NCI-H82 treated with DMSO at 0.1 percent for 48 hours (cell line): ENCODE measurements at regions not wholly inside any gene's neighbourhood (a gene's known extent, or its start where the extent isn't known, plus 50 kb on each side); places are given as distances from the start of the nearest gene placed in this dataset.

ENCODE experiments used
- DNase-seq: peaks from one replicate; lab custom pipeline; 2025; ENCODE audit not compliant: unreplicated experiment; lab: John Stamatoyannopoulos, UW

DNA sequence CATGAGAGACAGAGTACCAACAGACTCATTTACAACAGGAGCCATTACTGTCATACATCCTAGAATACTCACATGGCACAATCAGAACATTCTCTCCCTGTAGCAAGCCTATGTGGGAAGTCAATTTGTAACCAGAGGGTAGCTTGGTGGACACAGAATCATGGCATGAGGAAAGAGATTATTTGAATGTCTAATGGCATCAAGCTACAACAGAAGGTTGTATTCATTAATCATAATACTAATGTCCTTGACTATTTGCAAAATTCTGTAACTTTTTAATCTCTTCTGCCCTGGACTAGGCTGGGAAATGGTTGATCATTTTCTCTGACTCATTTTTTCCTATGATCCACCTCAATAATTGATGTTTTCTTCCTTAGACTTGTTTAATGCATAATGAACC lies 345.2 kb upstream of the IL12A start:
- no peak for DNase-seq

DNA sequence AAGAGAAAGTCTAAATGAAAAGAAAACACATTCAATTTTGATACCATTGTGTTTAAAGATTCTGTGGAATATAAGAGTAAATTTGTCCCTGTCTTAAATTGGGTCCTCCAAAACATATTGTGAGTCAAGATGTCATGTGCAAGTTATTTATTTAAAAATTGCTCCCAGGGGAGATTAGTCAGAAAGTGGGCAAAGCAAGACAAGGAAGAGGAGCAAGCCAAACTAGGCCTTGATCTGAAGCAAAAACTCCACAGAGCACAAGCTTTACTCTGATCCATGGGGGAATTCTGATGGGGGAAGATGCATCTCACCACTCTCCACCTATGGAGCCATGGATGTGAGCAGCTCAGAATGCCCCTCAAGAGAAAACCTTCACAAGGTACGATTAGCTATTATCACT lies 342.8 kb upstream of the IL12A start:
- no peak for DNase-seq

DNA sequence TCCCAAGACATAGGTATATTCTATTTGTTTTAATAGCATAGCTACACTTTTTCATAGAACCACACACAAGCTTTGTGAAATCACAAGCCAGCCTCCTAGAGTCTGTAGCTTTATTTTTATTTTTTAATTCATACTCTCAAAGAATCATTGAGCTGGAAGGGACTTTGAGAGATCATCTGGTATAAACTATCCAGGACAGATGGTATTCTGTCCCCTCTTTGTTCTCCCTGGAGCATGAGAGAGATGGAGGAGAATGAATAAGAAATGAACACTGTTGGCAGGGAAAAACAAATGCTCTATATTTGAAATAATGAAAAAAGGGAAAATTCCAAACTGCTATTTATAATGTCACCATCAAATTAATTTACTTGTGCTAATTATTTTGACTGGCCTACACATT lies 338.7 kb upstream of the IL12A start:
- no peak for DNase-seq

DNA sequence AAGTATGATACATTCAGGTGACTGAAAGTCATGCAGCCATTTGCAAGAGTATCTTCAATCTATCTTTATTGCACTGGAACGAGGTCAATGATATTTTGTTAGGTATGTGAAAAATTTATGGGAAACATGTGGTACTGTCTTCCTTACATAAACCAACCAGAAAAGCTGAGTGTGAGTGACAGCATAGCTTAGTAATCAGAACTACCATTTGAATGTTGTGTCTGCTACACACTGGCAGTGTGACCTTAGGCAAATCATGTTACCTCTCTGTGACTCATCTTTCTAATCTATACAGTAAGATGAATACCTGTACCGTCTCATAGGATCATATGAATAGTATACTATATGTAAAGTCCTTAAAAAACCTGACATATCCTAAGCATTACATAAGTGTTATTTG lies 337.9 kb upstream of the IL12A start:
- DNase-seq: no peak

DNA sequence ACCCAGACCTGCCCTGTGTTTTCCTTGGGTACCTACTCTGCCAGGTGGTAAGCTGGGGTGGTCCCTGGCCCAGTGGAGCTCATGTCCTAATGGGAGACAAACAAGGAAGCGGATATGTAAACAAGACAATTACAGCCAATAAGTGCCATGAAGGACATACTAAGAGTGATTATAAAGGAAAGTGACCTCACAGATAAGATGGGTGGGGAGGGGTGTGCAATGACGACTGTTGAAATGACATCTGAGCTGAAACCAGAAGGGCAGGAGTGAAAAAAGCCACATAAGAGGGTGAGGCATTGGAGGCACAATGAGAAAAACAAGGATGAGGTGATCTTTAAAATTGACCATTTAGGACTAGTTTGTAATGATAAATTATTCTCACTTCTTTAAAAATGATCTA lies 336.2 kb upstream of the IL12A start:
- DNase-seq: no peak

DNA sequence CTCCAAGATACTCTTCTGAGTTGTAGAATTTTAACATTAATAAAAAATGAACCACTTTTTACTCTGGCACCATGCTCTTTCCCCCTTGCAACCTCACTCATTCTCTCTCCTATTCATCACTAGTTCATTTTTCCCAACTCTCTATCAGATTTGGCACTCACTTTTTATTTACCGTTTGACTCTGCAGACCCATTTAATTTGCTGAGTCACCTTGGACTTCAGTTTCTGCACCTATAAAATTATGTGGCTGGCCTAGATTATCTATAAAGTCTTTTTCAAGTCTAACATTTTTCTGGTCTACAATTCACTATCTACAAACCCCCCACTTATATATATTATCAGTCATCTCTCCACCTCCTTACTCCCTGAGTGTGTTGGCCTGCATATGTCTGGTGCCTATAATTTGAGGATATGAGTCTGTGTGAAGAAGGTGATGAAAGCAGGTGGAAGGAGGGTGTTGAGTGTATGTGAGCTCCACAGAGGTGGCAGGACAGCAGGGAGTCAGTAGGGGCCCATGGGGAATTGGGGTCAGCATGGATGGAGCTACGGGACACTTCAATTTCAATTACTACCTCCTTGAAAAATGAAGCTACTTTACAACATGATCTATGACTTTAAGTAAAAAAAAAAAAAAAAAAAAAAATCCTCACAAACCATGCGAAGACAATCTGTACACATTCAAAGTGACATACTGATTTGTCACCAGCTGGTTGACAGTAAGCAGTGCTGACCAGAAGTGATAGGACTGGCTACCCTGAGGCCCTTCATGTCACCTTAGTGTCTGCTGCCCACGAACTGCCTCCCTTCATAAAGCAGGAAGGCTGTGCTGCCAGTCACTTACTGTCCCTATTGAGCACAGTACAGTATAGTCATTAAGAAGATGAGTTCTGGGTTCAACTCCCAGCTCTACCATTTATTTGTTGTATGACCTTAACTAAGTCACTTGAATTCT lies 334.2 kb upstream of the IL12A start:
- no peak for DNase-seq

DNA sequence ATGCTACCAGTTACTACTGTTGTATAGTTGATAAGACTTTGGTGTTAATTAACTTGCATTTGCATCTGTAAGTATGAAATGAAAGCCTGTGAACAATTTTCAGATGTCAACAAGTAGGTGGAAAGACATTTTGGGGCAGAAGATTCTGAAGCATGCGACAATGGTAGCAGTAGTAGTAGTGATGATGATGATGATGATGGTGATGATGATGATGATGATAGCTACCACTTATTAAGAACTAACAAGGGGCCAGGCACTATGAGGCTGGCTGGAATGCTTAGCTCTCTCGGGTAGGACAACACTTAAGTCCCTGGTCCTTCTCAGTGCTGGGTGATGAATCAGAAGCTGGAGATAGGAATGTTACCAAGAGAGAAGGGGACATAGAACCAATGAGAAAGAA lies 333.4 kb upstream of the IL12A start:
- DNase-seq: no peak

DNA sequence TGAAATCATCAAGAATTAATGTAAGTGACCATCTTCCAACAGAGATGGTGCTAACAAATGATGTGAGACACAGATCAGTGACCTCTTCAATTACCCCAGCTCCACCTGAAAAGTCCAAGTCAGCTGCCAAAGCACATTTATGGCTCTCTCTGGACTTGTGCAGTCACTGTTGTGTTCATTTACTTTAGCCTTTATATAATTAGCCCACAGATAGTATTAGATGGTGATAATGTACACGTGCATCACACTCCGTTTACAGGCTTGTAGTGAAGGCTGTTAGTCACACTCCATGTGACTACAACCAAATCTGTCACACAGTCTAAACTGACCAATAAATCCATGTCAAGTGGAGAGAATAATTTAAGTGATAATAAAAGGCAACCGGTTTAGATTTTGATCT lies 331.5 kb upstream of the IL12A start:
- DNase-seq: no peak

DNA sequence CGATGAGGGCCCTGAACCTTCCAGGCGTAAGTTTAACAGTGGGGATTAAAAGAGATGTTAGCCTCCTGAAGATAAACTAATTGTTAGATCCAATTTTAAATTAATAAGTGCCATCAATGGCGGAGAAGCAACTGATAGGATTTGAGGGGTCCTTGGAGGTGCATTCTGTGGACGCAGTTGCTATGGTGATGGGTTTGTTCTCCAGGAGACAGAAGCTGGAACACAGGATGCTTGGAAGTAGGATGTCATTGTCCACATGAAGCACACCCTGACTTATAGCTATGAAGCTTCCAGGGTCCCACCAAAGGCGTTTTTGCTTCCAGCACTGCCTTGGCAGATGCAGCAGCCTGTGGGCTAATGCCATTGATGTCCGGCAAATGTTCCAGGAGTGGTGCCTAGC lies 331.0 kb upstream of the IL12A start:
- no peak for DNase-seq

DNA sequence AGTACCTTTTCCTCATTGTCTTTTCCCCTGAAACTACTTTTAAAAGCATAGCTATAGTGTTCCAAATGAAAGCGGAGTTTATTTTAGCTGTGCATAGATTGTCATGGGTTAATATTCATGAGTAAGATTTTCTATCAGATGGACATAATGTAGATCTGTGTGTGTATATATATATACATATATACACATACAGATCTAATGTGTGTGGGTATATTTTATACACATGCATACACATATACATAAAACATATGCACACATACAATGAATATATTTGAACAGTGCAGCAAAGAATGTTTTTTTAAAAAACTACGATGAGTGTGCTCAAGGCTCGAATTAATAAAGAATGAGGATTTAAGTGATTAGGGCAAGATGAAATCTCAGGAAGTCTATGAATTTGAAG lies 328.3 kb upstream of the IL12A start:
- DNase-seq: no peak

DNA sequence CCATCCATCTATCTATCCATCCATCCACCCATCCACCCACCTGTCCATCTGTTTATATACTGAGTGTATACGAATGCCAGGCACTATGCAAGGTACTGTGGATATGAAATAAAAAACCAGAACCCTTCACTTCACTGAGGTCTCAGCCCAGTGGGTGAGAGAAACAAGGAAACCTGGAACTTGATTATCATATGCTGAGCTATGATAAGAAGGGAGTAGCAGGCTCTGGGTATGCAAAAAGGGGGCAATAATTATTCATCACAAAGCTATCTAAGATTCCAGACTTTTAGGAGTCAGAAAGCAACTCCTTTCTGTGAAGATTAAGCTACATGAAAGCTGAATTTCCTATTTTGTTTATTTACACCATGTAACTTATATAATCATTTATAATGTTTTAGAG lies 327.7 kb upstream of the IL12A start:
- DNase-seq: no peak

DNA sequence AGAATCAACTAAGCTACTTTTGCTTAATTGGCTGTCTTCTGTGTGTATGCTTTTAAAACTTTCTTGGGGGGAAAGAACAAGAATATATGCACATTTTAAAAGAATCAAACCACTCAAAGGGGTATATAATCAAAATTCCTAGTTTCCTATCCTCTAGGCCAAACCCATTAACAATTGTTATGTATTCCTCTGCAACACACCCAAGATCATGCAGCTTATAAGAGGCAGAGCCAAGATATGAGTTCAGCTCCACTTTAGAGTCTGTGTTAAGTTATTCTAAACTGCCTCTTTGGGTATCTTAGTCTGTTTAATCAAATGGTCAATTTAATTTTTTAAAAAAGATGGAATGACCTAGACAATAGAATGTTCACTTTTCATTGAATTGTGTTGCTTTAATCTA lies 326.1 kb upstream of the IL12A start:
- DNase-seq: no peak

DNA sequence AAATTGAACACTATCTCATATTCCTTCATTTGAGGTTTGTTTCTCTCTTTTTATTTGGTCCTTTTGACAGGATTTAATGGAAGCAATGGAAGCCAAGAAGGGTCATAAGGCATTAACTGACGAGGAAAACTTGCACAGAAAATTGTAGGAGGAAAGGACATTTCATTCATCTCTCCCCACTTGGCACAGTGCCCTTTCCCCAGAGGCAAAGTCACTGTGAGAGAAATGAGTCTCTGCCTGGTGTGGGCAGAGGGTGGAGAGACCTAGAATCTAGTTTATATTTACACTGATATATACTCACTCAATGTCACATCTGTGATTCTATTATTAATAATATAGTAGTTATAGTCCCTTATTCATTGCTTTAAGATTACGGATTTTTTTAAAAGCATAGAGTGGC lies 324.6 kb upstream of the IL12A start:
- DNase-seq: no peak

DNA sequence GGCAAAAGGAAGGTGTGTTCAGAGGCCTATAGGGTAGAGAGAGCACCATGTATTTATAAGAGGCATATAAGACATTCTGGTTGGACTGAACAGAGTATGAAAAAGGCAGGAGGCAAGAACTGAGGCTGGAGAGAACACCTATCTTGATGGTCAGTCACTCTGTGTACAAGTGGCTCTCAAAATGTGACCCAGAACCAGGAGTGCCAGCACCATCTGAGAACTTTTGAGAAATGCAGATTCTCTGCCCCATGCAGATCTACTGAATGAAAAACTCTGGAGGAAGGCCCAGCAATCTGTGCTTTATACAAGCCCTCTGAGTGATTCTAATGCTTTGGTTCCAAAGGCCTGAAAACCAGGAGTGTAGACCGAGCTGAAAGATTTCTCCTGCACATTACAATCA lies 324.0 kb upstream of the IL12A start:
- DNase-seq: no peak

DNA sequence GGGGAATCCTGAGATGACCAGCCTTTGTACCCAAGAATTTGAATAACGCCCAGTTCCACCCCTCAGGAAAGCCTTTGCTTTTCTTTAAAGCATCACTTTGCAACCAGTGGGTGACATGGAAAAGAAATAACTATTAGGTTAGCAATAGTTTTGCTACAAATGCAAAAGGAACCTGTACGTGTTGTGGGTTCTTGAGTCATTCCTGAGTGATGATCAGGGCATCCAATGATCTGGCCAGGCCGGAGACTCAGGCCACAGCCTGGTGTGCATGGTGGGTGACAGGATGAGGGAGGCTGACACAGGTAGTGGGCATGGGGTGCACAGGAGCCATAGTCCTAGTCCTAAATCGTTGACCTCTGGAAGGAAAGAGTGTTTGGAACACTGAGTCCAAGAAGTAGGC lies 321.4 kb upstream of the IL12A start:
- DNase-seq: no peak

DNA sequence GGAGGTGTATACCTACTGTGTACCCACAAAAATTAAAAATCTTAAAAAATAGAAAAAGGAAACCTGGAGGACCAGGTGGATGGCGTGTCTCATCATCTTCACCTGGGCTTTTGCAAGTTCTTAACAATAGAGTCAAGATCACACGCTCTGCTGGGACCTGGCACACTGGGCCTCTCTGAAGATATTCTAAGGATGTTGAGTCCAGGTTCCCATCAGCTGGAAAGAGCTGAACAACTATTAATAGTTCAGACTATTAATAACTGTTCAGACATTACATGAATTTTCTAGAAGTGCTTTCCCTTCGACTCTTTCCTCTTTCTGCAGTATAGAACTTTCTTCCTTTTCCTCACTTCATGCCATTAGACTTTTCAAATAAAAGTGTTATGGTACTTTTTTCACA lies 320.2 kb upstream of the IL12A start:
- no peak for DNase-seq

DNA sequence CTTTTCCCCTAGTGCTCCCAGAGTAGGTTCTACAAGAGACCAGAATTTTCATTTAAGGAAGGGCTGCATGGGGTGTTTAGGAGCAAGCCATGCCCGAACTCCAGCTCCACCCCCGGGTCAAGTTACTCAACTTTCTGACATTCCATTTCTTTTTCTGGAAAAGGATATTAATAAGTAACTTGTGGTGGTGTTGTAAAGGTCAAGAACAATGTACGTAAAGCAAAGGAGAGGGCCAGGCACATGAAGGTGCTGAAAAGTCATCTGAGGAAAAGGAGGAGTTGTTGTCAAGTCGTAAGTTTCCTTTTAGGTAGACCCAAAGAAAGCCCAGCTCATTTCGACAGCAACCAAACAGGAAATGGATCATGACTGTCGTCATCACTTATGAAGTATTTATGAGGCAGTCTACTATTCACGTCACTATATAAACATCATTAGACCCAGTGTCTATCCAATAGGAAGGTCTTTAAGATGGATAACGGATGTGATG lies 319.6 kb upstream of the IL12A start:
- no peak for DNase-seq

DNA sequence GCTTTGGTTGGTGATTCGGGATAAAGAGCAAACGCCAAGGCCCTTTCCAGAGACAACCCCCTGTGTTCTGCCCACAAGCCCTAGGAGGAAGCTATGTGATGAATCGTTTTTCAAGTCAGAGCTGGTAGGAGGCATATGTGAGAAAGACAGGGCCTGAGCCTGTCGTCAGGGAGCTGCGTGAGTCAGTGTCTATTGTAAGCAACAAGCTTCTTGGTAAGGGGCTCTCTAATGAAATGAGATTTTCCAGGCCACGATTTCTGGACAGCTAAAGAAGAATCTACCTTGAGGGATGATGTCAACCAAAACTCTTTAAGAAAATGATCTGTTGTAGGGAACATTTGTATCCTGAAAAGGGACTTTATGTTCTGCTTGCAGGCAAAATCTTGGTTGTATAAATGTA lies 318.9 kb upstream of the IL12A start:
- no peak for DNase-seq

DNA sequence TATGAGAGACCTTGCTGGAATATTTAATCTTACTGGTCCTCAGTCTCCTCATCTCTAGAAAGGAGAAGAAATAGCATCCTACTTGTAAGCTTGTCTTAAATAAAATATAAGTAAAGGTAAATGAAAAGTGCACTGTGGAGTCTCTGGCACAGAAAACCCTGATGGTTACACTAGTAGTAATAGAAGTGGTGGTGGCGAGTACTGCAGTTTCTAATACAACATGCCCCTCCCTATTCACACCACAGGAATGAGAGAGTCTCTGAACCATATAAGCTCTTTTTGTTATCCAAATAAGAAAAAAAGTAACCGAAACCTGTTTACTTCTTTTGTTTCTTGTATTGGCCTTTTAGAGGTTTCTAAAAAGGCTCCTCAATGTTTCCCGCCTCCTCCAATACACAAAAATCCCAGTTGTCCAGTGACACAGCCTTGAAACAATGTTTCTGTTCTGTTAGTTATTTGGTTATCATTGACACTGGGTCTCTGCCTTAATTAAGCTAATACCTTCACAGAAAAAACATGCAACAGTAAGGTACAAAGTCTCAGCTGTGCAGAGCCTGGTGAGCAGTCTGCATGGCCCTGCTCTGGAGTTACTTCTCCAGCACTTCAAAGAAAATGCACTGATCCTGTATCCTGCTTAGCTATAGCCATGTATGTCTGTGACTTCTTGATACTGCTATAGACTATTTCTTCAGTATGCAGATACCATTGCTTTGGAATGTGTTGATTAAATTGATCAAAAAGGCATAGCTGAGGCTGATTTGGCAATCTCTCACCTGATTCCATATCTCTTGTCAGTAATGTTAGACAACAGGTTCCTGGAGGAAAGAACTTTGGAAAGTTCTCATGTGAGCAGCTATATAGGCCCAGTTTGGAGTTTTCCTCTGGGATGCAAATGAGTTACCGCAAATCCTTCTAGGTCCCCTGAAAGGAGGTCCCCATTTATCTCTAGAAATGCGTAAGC lies 315.6 kb upstream of the IL12A start:
- no peak for DNase-seq

DNA sequence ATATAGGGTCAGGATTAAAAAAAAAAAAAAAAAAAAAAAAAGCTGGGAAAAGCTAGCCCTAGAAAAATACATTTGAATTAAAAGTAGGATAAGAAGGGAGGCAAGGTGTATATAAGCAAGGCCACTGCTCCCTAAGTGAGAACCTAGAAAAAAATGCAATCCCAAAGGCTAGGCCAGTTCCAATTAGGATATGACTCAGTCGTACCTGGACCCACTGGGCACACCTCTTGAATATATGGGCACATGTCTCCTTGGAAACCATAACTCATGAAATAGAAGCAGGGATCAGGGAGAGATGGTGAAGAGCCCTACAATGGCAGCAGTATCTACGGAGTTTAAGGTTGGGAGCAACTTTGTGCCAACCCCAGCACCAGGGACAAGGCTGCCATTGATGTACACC lies 314.1 kb upstream of the IL12A start:
- DNase-seq: no peak

DNA sequence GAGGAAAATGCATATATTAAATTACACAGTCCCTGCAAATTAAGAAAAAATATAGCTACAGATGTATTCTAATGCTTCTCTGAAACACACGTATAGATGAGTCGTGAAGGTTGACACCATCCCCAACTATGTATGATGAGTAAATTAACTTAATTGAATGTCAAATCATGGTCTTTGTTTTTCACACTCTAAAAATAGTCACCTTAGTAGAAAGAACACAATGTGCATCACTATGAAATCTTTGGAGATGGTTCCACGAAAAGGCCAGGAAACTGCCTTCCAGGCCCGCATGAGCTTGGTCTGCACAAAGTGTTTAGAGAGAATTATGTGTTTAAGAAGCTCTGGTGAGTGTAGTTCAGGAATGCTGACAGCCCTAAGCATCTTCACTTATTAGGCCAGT lies 313.4 kb upstream of the IL12A start:
- DNase-seq: no peak

DNA sequence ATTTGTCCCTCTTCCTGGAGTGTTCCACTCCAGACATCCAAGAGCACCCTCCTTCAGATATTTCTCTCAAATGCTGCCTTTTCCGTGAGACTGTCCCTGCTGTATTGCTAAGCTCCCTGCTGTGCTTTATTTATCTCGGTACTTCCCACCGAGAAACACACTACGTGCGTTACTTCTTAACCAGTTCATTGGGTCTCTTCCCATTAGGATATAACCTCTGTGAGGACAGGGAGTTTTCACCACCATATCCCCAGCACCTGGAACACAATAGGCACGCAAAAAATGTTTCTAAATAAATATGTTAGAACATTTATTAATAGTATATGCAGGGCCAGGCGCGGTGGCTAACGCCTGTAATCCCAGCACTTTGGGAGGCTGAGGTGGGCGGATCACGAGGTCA lies 308.7 kb upstream of the IL12A start:
- DNase-seq: no peak
